ENCODE measurements at regions not wholly inside any gene's neighbourhood (a gene's known extent, or its start where the extent isn't known, plus 50 kb on each side); places are given as distances from the start of the nearest gene placed in this dataset.

DNA sequence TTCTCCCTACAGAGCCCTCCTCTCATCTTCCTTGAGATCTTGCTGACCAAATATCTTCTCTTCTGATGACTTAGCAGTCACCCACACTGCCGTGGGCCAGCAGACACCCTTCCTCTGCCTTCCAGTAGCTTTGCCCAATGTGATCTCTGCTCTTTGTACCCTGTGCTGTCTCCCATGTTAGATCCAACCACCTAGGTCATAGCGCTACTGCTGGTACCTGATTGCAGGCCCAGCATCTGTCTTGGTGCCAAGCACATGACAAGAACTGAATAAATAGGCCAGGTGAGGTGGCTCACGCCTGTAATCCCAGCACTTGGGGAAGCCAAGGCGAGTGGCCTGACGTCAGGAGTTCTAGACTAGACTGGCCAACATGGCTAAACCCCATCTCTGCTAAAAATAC lies 149.7 kb downstream of the TM9SF2 start (continued):
- TF ChIP-seq, protein P1, sequence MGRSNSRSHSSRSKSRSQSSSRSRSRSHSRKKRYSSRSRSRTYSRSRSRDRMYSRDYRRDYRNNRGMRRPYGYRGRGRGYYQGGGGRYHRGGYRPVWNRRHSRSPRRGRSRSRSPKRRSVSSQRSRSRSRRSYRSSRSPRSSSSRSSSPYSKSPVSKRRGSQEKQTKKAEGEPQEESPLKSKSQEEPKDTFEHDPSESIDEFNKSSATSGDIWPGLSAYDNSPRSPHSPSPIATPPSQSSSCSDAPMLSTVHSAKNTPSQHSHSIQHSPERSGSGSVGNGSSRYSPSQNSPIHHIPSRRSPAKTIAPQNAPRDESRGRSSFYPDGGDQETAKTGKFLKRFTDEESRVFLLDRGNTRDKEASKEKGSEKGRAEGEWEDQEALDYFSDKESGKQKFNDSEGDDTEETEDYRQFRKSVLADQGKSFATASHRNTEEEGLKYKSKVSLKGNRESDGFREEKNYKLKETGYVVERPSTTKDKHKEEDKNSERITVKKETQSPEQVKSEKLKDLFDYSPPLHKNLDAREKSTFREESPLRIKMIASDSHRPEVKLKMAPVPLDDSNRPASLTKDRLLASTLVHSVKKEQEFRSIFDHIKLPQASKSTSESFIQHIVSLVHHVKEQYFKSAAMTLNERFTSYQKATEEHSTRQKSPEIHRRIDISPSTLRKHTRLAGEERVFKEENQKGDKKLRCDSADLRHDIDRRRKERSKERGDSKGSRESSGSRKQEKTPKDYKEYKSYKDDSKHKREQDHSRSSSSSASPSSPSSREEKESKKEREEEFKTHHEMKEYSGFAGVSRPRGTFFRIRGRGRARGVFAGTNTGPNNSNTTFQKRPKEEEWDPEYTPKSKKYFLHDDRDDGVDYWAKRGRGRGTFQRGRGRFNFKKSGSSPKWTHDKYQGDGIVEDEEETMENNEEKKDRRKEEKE (IDR thresholded peaks at IDR 0.05): no peak
- peak; percentile 81 for TF ChIP-seq HNF4A (CRISPR knock-in tag; IDR thresholded peaks at IDR 0.05)

DNA sequence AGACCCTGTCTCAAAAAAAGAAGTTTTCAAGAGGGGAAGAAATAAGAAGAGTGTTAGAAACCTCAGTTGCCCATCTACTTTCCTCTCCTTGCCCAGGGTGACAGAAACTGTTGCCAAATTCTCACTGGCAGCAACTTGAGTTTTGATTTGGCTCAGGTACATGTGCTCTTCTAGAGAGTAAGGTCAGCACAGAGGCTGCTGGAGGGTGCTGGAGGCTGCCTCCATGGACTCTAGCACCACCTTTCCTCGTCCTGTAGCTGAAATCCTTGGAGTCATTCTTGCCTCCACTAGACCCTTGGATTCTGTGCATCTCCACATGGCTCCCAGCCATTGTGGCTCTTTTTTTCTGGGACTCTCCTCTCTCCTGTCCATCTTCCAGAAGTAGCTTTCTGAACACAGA lies 149.1 kb downstream of the TM9SF2 start:
- no TSS peak for BruUV-seq (replicated peaks)
- Histone ChIP-seq H3K9me3 (ENCODE audit: low read length) (no peaks in the 10 kb centered on the region), H3K36me3 (replicated peaks in 1 of 2; ENCODE audit: control insufficient read depth in 1 of 2, insufficient read depth in 2 of 2, low read length in 2 of 2) (no peaks in the 10 kb centered on the region), H3K4me1 (ENCODE audit: insufficient read depth, low read length) (peaks cover 12% of the 10 kb centered on the region), H3K9ac (ENCODE audit: insufficient read depth, low read depth, low read length) (no peak overlapping the region), H3K4me2 (ENCODE audit: low read depth, low read length) (no peak overlapping the region), H3K27ac (ENCODE audit: extremely low read length, insufficient read depth, low read length) (no peak overlapping the region), H4K20me1 (ENCODE audit: insufficient read depth, low read length) (no peaks in the 10 kb centered on the region), H3K27me3 (ENCODE audit: control insufficient read depth in 1 of 2, insufficient read depth in 2 of 2, low read length in 2 of 2) (no peaks in the 10 kb centered on the region), H2AFZ (ENCODE audit: low read length) (no peak overlapping the region), H3K79me2 (ENCODE audit: insufficient read depth, low read length) (no peaks in the 10 kb centered on the region), H3K4me3 (replicated peaks in 1 of 3; ENCODE audit: insufficient read depth in 1 of 3, low read depth in 2 of 3, low read length in 3 of 3) (no peak overlapping the region)
- CTCF ChIA-PET (ENCODE audit: low intra/inter-chr PET ratio, low total read pairs): no interaction called here
- ATAC-seq: no peak
- POLR2A ChIA-PET: no interaction called here
- DNase-seq (ENCODE audit: low spot score): no peak
- intact Hi-C loops (cut with micrococcal nuclease; ENCODE audit: unreplicated experiment) (no loop called here), in situ Hi-C loops (cut with HindIII; ENCODE audit: extremely low pct_ligation_motif_present, low pct_unique_long_range_greater_than_20kb) (loop anchor here (25.0 kb wide), 3 partner anchors 587 to 1462 kb away; no protein-coding TSS in a partner anchor)
- WGBS (ENCODE audit: low lambda C conversion rate): 43% methylated on average over 1 of the region's 1 CpG
- no peak for FAIRE-seq
- TF ChIP-seq, protein P2, sequence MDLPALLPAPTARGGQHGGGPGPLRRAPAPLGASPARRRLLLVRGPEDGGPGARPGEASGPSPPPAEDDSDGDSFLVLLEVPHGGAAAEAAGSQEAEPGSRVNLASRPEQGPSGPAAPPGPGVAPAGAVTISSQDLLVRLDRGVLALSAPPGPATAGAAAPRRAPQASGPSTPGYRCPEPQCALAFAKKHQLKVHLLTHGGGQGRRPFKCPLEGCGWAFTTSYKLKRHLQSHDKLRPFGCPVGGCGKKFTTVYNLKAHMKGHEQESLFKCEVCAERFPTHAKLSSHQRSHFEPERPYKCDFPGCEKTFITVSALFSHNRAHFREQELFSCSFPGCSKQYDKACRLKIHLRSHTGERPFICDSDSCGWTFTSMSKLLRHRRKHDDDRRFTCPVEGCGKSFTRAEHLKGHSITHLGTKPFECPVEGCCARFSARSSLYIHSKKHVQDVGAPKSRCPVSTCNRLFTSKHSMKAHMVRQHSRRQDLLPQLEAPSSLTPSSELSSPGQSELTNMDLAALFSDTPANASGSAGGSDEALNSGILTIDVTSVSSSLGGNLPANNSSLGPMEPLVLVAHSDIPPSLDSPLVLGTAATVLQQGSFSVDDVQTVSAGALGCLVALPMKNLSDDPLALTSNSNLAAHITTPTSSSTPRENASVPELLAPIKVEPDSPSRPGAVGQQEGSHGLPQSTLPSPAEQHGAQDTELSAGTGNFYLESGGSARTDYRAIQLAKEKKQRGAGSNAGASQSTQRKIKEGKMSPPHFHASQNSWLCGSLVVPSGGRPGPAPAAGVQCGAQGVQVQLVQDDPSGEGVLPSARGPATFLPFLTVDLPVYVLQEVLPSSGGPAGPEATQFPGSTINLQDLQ (CRISPR knock-in tag; IDR thresholded peaks at IDR 0.05): no peak
- no peak for TF ChIP-seq ZNF772 (CRISPR knock-in tag; IDR thresholded peaks at IDR 0.05)
- TF ChIP-seq, protein P3, sequence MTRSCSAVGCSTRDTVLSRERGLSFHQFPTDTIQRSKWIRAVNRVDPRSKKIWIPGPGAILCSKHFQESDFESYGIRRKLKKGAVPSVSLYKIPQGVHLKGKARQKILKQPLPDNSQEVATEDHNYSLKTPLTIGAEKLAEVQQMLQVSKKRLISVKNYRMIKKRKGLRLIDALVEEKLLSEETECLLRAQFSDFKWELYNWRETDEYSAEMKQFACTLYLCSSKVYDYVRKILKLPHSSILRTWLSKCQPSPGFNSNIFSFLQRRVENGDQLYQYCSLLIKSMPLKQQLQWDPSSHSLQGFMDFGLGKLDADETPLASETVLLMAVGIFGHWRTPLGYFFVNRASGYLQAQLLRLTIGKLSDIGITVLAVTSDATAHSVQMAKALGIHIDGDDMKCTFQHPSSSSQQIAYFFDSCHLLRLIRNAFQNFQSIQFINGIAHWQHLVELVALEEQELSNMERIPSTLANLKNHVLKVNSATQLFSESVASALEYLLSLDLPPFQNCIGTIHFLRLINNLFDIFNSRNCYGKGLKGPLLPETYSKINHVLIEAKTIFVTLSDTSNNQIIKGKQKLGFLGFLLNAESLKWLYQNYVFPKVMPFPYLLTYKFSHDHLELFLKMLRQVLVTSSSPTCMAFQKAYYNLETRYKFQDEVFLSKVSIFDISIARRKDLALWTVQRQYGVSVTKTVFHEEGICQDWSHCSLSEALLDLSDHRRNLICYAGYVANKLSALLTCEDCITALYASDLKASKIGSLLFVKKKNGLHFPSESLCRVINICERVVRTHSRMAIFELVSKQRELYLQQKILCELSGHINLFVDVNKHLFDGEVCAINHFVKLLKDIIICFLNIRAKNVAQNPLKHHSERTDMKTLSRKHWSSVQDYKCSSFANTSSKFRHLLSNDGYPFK (CRISPR knock-in tag; IDR thresholded peaks at IDR 0.05; ENCODE audit: borderline replicate concordance): no peak
- no peak for TF ChIP-seq ZNF329 (CRISPR knock-in tag; IDR thresholded peaks at IDR 0.05; ENCODE audit: low read depth)
- TF ChIP-seq, protein P4, sequence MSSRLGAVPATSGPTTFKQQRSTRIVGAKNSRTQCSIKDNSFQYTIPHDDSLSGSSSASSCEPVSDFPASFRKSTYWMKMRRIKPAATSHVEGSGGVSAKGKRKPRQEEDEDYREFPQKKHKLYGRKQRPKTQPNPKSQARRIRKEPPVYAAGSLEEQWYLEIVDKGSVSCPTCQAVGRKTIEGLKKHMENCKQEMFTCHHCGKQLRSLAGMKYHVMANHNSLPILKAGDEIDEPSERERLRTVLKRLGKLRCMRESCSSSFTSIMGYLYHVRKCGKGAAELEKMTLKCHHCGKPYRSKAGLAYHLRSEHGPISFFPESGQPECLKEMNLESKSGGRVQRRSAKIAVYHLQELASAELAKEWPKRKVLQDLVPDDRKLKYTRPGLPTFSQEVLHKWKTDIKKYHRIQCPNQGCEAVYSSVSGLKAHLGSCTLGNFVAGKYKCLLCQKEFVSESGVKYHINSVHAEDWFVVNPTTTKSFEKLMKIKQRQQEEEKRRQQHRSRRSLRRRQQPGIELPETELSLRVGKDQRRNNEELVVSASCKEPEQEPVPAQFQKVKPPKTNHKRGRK (CRISPR knock-in tag; IDR thresholded peaks at IDR 0.05): no peak
- TF ChIP-seq, protein P5, sequence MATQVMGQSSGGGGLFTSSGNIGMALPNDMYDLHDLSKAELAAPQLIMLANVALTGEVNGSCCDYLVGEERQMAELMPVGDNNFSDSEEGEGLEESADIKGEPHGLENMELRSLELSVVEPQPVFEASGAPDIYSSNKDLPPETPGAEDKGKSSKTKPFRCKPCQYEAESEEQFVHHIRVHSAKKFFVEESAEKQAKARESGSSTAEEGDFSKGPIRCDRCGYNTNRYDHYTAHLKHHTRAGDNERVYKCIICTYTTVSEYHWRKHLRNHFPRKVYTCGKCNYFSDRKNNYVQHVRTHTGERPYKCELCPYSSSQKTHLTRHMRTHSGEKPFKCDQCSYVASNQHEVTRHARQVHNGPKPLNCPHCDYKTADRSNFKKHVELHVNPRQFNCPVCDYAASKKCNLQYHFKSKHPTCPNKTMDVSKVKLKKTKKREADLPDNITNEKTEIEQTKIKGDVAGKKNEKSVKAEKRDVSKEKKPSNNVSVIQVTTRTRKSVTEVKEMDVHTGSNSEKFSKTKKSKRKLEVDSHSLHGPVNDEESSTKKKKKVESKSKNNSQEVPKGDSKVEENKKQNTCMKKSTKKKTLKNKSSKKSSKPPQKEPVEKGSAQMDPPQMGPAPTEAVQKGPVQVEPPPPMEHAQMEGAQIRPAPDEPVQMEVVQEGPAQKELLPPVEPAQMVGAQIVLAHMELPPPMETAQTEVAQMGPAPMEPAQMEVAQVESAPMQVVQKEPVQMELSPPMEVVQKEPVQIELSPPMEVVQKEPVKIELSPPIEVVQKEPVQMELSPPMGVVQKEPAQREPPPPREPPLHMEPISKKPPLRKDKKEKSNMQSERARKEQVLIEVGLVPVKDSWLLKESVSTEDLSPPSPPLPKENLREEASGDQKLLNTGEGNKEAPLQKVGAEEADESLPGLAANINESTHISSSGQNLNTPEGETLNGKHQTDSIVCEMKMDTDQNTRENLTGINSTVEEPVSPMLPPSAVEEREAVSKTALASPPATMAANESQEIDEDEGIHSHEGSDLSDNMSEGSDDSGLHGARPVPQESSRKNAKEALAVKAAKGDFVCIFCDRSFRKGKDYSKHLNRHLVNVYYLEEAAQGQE (IDR thresholded peaks at IDR 0.05; ENCODE audit: borderline replicate concordance in 1 of 2, low read depth in 1 of 2, low read length in 2 of 2): no peak
